ENCODE measurements at regions not wholly inside any gene's neighbourhood (a gene's known extent, or its start where the extent isn't known, plus 50 kb on each side); places are given as distances from the start of the nearest gene placed in this dataset.

- TF ChIP-seq, protein P1, sequence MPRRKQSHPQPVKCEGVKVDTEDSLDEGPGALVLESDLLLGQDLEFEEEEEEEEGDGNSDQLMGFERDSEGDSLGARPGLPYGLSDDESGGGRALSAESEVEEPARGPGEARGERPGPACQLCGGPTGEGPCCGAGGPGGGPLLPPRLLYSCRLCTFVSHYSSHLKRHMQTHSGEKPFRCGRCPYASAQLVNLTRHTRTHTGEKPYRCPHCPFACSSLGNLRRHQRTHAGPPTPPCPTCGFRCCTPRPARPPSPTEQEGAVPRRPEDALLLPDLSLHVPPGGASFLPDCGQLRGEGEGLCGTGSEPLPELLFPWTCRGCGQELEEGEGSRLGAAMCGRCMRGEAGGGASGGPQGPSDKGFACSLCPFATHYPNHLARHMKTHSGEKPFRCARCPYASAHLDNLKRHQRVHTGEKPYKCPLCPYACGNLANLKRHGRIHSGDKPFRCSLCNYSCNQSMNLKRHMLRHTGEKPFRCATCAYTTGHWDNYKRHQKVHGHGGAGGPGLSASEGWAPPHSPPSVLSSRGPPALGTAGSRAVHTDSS (CRISPR knock-in tag; conservative IDR thresholded peaks at IDR 0.05), result no peak
- no peak for TF ChIP-seq ZNF839 (CRISPR knock-in tag; IDR thresholded peaks at IDR 0.05; ENCODE audit: borderline replicate concordance)
- no peak for TF ChIP-seq HNF4G (IDR thresholded peaks at IDR 0.05; ENCODE audit: borderline replicate concordance, low read depth, low read length)
- no peak for TF ChIP-seq HNF4G (CRISPR knock-in tag; IDR thresholded peaks at IDR 0.05; ENCODE audit: borderline replicate concordance, low read depth)
- TF ChIP-seq TBP (CRISPR knock-in tag; IDR thresholded peaks at IDR 0.05), result no peak
- TF ChIP-seq EP300 (IDR thresholded peaks at IDR 0.05; ENCODE audit: low read depth in 2 of 2, low read length in 2 of 2), result peak in 1 of 2 experiments; percentile 83; a peak in 2 of 4 replicates
- TF ChIP-seq EP300 (CRISPR knock-in tag; IDR thresholded peaks at IDR 0.05; ENCODE audit: borderline replicate concordance), result no peak
- no peak for TF ChIP-seq ZNF251 (CRISPR knock-in tag; IDR thresholded peaks at IDR 0.05)
- TF ChIP-seq SATB2 (CRISPR knock-in tag; IDR thresholded peaks at IDR 0.05), result no peak
- no peak for TF ChIP-seq ZBTB21 (CRISPR knock-in tag; IDR thresholded peaks at IDR 0.05)
- TF ChIP-seq SYNCRIP (IDR thresholded peaks at IDR 0.05; ENCODE audit: insufficient read depth, low read depth, low read length), result no peak
- TF ChIP-seq ZNF567 (CRISPR knock-in tag; IDR thresholded peaks at IDR 0.05; ENCODE audit: borderline replicate concordance), result no peak
- TF ChIP-seq FOXP4 (CRISPR knock-in tag; IDR thresholded peaks at IDR 0.05), result peak; percentile 39; the same call in 1 of the 2 replicates
Measured at GRCh38 chr4:43356786-43357185, 464.3 kb downstream of the GRXCR1 start (continued).

All from HepG2 (cell line).